T-cell (primary cell): ENCODE measurements at regions not wholly inside any gene's neighbourhood (a gene's known extent, or its start where the extent isn't known, plus 50 kb on each side); places are given as distances from the start of the nearest gene placed in this dataset.
"Not testable (repeated sequence)": the region's sequence is repeated elsewhere in the genome, so short reads cannot be mapped to it uniquely, and the experiment has no call there.

ENCODE experiments used
- ATAC-seq, 4 experiments: fragments of 200-7000 bp in 3 of 4; fragments of 150-1000 bp in 1 of 4; cut with Tn5 transposase; replicated peaks in 1 of 4; 1 replicate in 3 of 4; 2 replicates in 1 of 4; pipeline ENCODE4 v1.10.0; 2021; ENCODE audit warnings: moderate library complexity in 3 of 4, mild to moderate bottlenecking in 2 of 4, moderate number of reproducible peaks in 1 of 4
- CTCF ChIA-PET, 2 donors: fragments of 300-600 bp; sonication (Branson Sonifier 250); formaldehyde crosslinking; loops; one replicate each; lab custom pipeline; 2022; ENCODE audit warnings: antibody characterized with exemption in 2 of 2; lab: Charles Lee
- POLR2A ChIA-PET, 2 donors: fragments of 300-600 bp; sonication (Branson Sonifier 250); formaldehyde crosslinking; loops; one replicate each; lab custom pipeline; 2022; ENCODE audit warnings: antibody characterized with exemption in 2 of 2; lab: Charles Lee
- DNase-seq, 35 experiments: peaks; one replicate each; pipeline versions ENCODE4 v3.0.0 to v3.0.0-alpha.2; 2013 to 2023
- H3K27ac ChIP-seq: one replicate; pipeline ENCODE4 v1.5.1; 2013; ENCODE audit warnings: low read length
- H3K27me3 ChIP-seq, 2 experiments: replicated peaks in 1 of 2; 1 replicate in 1 of 2; 2 replicates in 1 of 2; pipeline versions ENCODE4 v1.6.1 to v1.7.0; 2013; ENCODE audit warnings: low read length in 1 of 2, mixed read lengths in 1 of 2; ENCODE audit not compliant: control insufficient read depth in 2 of 2, insufficient read depth in 2 of 2; ENCODE audit errors: extremely low read depth in 1 of 2
- H3K36me3 ChIP-seq, 2 donors: 1 replicate in 1 of 2; 2 replicates in 1 of 2; pipeline versions ENCODE4 v1.6.1 to v1.7.0; 2013; ENCODE audit warnings: low read length in 1 of 2; ENCODE audit not compliant: control insufficient read depth in 2 of 2, insufficient read depth in 1 of 2; ENCODE audit errors: extremely low read depth in 1 of 2
- H3K4me1 ChIP-seq, 2 experiments: 1 replicate in 1 of 2; 2 replicates in 1 of 2; pipeline versions ENCODE4 v1.6.1 to v1.7.0; 2013; ENCODE audit warnings: low read length in 2 of 2, mixed read lengths in 1 of 2; ENCODE audit not compliant: insufficient read depth in 2 of 2, control insufficient read depth in 1 of 2; ENCODE audit errors: extremely low read depth in 1 of 2
- H3K4me3 ChIP-seq, 2 donors: 1 replicate in 1 of 2; 2 replicates in 1 of 2; pipeline versions ENCODE4 v1.5.1 to v1.7.0; 2013; ENCODE audit warnings: mild to moderate bottlenecking in 2 of 2, low read length in 1 of 2, moderate library complexity in 1 of 2; ENCODE audit not compliant: control insufficient read depth in 1 of 2; ENCODE audit errors: extremely low read depth in 1 of 2
- H3K9me3 ChIP-seq: 2 replicates; pipeline ENCODE4 v1.7.0; 2013
- H3K27ac Mint-ChIP-seq, 2 donors: one replicate each; pipeline ENCODE4 v1.8.0; 2020 to 2021; ENCODE audit warnings: mild to moderate bottlenecking in 2 of 2, mixed read lengths in 2 of 2
- H3K27me3 Mint-ChIP-seq, 2 donors: one replicate each; pipeline ENCODE4 v1.8.0; 2021 to 2022; ENCODE audit warnings: mixed read lengths in 2 of 2
- H3K36me3 Mint-ChIP-seq: one replicate; pipeline ENCODE4 v1.8.0; 2021; ENCODE audit warnings: mixed read lengths
- H3K4me1 Mint-ChIP-seq, 3 donors: one replicate each; pipeline ENCODE4 v1.8.0; 2020 to 2022; ENCODE audit warnings: mixed read lengths in 3 of 3, mild to moderate bottlenecking in 1 of 3
- H3K4me3 Mint-ChIP-seq, 3 donors: one replicate each; pipeline ENCODE4 v1.8.0; 2020 to 2022; ENCODE audit warnings: mild to moderate bottlenecking in 3 of 3, mixed read lengths in 3 of 3, moderate library complexity in 3 of 3
- H3K9me3 Mint-ChIP-seq, 3 donors: one replicate each; pipeline ENCODE4 v1.8.0; 2020 to 2022; ENCODE audit warnings: mixed read lengths in 3 of 3
- WGBS: methylation state at CpG from one replicate; pipeline ENCODE4 v1.1.5; 2013; ENCODE audit warnings: missing lambda C conversion rate; ENCODE audit not compliant: insufficient coverage; 5-methylcytosine and 5-hydroxymethylcytosine counted together

- POLR2A ChIA-PET, H3K27me3 ChIP-seq, H3K4me1 Mint-ChIP-seq, H3K27ac ChIP-seq, H3K27me3 Mint-ChIP-seq, CTCF ChIA-PET, H3K27ac Mint-ChIP-seq, H3K4me3 ChIP-seq, ATAC-seq, H3K4me3 Mint-ChIP-seq, H3K9me3 ChIP-seq, H3K36me3 ChIP-seq, H3K4me1 ChIP-seq, DNase-seq, H3K36me3 Mint-ChIP-seq: not testable (repeated sequence)
- 91% methylated on average over 15 of the region's 21 CpGs for WGBS
- H3K9me3 Mint-ChIP-seq: peaks cover 12 to 23% (median 16%) of the 10 kb centered on the region in 3 donors
These were observed 123.8 kb upstream of the SEMA3C start for GRCh38 chr7:81042646-81043045.

GRCh38 chr7:81040496-81040895, 121.6 kb upstream of the SEMA3C start:
- no peak overlapping the region for H3K4me3 Mint-ChIP-seq
- POLR2A ChIA-PET: no interaction called here
- DNase-seq (no peak), ATAC-seq (no peak)
- no peaks in the 10 kb centered on the region for H3K36me3 Mint-ChIP-seq
- peaks cover 5 to 19% (median 10%) of the 10 kb centered on the region in 3 donors for H3K9me3 Mint-ChIP-seq
- H3K4me1 Mint-ChIP-seq: no peaks in the 10 kb centered on the region
- Histone ChIP-seq H3K27ac (no peak overlapping the region), H3K4me1 (no peaks in the 10 kb centered on the region), H3K4me3 (no peak overlapping the region), H3K36me3 (no peaks in the 10 kb centered on the region), H3K9me3 (no peaks in the 10 kb centered on the region), H3K27me3 (no peaks in the 10 kb centered on the region)
- no CpG with 5 or more reads among the region's 1 CpG for WGBS
- no peaks in the 10 kb centered on the region for H3K27me3 Mint-ChIP-seq
- H3K27ac Mint-ChIP-seq: no peak overlapping the region
- CTCF ChIA-PET: no interaction called here

GRCh38 chr7:81036871-81037270, 118.0 kb upstream of the SEMA3C start:
- CTCF ChIA-PET: no interaction called here
- DNase-seq (no peak), ATAC-seq (no peak)
- Mint-ChIP-seq H3K27ac (no peak overlapping the region), H3K4me1 (no peaks in the 10 kb centered on the region), H3K36me3 (no peaks in the 10 kb centered on the region), H3K4me3 (no peak overlapping the region), H3K27me3 (no peaks in the 10 kb centered on the region), H3K9me3 (peaks cover 5 to 16% (median 9%) of the 10 kb centered on the region in 3 donors)
- no peaks in the 10 kb centered on the region for H3K27me3 ChIP-seq
- no peaks in the 10 kb centered on the region for H3K4me1 ChIP-seq
- H3K4me3 ChIP-seq: no peak overlapping the region
- POLR2A ChIA-PET: no interaction called here
- H3K36me3 ChIP-seq: no peaks in the 10 kb centered on the region
- no peak overlapping the region for H3K27ac ChIP-seq
- H3K9me3 ChIP-seq: no peaks in the 10 kb centered on the region

- Histone ChIP-seq H3K36me3 (no peaks in the 10 kb centered on the region), H3K4me3 (no peak overlapping the region), H3K9me3 (no peaks in the 10 kb centered on the region), H3K27me3 (no peaks in the 10 kb centered on the region), H3K4me1 (no peaks in the 10 kb centered on the region), H3K27ac (no peak overlapping the region)
- no peak overlapping the region for H3K4me3 Mint-ChIP-seq
- H3K36me3 Mint-ChIP-seq: no peaks in the 10 kb centered on the region
- ChIA-PET CTCF (no interaction called here), POLR2A (no interaction called here)
- H3K27ac Mint-ChIP-seq: no peak overlapping the region
- no CpG with 5 or more reads among the region's 5 CpGs for WGBS
- DNase-seq (no peak), ATAC-seq (no peak)
- H3K4me1 Mint-ChIP-seq: no peaks in the 10 kb centered on the region
- no peaks in the 10 kb centered on the region for H3K27me3 Mint-ChIP-seq
- peaks cover 5 to 12% (median 10%) of the 10 kb centered on the region in 3 donors for H3K9me3 Mint-ChIP-seq
These were observed 117.2 kb upstream of the SEMA3C start for GRCh38 chr7:81036057-81036456.

GRCh38 chr7:81031996-81032395, 113.1 kb upstream of the SEMA3C start:
- Histone ChIP-seq H3K27me3 (no peaks in the 10 kb centered on the region), H3K9me3 (no peaks in the 10 kb centered on the region), H3K27ac (no peak overlapping the region), H3K4me3 (no peak overlapping the region), H3K4me1 (no peaks in the 10 kb centered on the region), H3K36me3 (no peaks in the 10 kb centered on the region)
- H3K27ac Mint-ChIP-seq: no peak overlapping the region
- POLR2A ChIA-PET: no interaction called here
- CTCF ChIA-PET: no interaction called here
- DNase-seq (no peak), ATAC-seq (no peak)
- no peak overlapping the region for H3K4me3 Mint-ChIP-seq
- no peaks in the 10 kb centered on the region for H3K36me3 Mint-ChIP-seq
- no CpG with 5 or more reads among the region's 3 CpGs for WGBS
- no peaks in the 10 kb centered on the region for H3K27me3 Mint-ChIP-seq
- no peaks in the 10 kb centered on the region for H3K4me1 Mint-ChIP-seq
- peaks cover 5 to 13% (median 12%) of the 10 kb centered on the region in 3 donors for H3K9me3 Mint-ChIP-seq

GRCh38 chr7:81031243-81031642, 112.4 kb upstream of the SEMA3C start:
- Histone ChIP-seq H3K27ac (no peak overlapping the region), H3K4me3 (no peak overlapping the region), H3K27me3 (no peaks in the 10 kb centered on the region), H3K36me3 (no peaks in the 10 kb centered on the region), H3K9me3 (no peaks in the 10 kb centered on the region), H3K4me1 (no peaks in the 10 kb centered on the region)
- H3K27ac Mint-ChIP-seq: no peak overlapping the region
- H3K4me1 Mint-ChIP-seq: no peaks in the 10 kb centered on the region
- WGBS: no CpG with 5 or more reads among the region's 2 CpGs
- CTCF ChIA-PET: no interaction called here
- POLR2A ChIA-PET: no interaction called here
- no peaks in the 10 kb centered on the region for H3K36me3 Mint-ChIP-seq
- ATAC-seq (no peak), DNase-seq (no peak)
- H3K4me3 Mint-ChIP-seq: no peak overlapping the region
- H3K27me3 Mint-ChIP-seq: no peaks in the 10 kb centered on the region
- H3K9me3 Mint-ChIP-seq: peaks cover 5 to 13% (median 12%) of the 10 kb centered on the region in 3 donors

- H3K27ac Mint-ChIP-seq: no peak overlapping the region
- H3K9me3 Mint-ChIP-seq: peaks cover 5 to 11% (median 9%) of the 10 kb centered on the region in 3 donors
- ATAC-seq (no peak), DNase-seq (no peak)
- WGBS: 86% methylated on average over 1 of the region's 3 CpGs
- H3K4me1 Mint-ChIP-seq: no peaks in the 10 kb centered on the region
- no peak overlapping the region for H3K4me3 Mint-ChIP-seq
- Histone ChIP-seq H3K27ac (no peak overlapping the region), H3K9me3 (no peaks in the 10 kb centered on the region), H3K36me3 (no peaks in the 10 kb centered on the region), H3K4me3 (no peak overlapping the region), H3K4me1 (no peaks in the 10 kb centered on the region), H3K27me3 (no peaks in the 10 kb centered on the region)
- POLR2A ChIA-PET: no interaction called here
- H3K36me3 Mint-ChIP-seq: no peaks in the 10 kb centered on the region
- H3K27me3 Mint-ChIP-seq: no peaks in the 10 kb centered on the region
- CTCF ChIA-PET: no interaction called here
These were observed 111.6 kb upstream of the SEMA3C start for GRCh38 chr7:81030472-81030871.
